K562 (cell line): ENCODE measurements at regions not wholly inside any gene's neighbourhood (a gene's known extent, or its start where the extent isn't known, plus 50 kb on each side); places are given as distances from the start of the nearest gene placed in this dataset.

Source experiments
- ATAC-seq: fragments of 200-7000 bp; cut with Tn5 transposase; 3 replicates; pipeline ENCODE4 v1.9.1; 2020; ENCODE audit warnings: moderate library complexity
- BruUV-seq: library from RNA; stranded (reverse); fragments of 400-500 nt; replicated peaks from 2 replicates; lab custom pipeline; 2021; lab: Mats Ljungman, UMichigan
- CTCF ChIA-PET: fragments of 300-600 bp; formaldehyde crosslinking; extraction: SDS; loops from one replicate; lab custom pipeline; 2021; ENCODE audit warnings: low intra/inter-chr PET ratio; lab: Yijun Ruan, JAX
- POLR2A ChIA-PET: fragments of 300-600, 350-650 bp; sonication (Branson Sonifier 250); formaldehyde crosslinking; extraction: SDS; loops from one replicate; lab custom pipeline; 2021; ENCODE audit warnings: antibody characterized with exemption, inconsistent platforms; lab: Yijun Ruan, JAX
- DNase-seq, 4 experiments: peaks; one replicate each; pipeline versions ENCODE4 v3.0.0 to v3.0.0-alpha.2; 2011 to 2018; ENCODE audit warnings: low spot score in 3 of 4, mixed read lengths in 3 of 4; ENCODE audit errors: extremely low read depth in 1 of 4
- FAIRE-seq: peaks from 2 replicates; lab custom pipeline; 2011; peaks lifted over from hg19 to GRCh38; lab: Jason Lieb, UNC
- H2AFZ ChIP-seq: 2 replicates; pipeline ENCODE4 v1.6.0; 2011; ENCODE audit warnings: low read depth, low read length, control low read depth, inconsistent platforms
- H3K27ac ChIP-seq: fragments of 200-600 bp; 3 replicates; pipeline ENCODE4 v1.8.0; 2011; ENCODE audit warnings: low read depth, mild to moderate bottlenecking, control low read depth, inconsistent platforms, low read length, moderate library complexity, mixed read lengths; ENCODE audit errors: extremely low read depth
- H3K27me3 ChIP-seq, 2 experiments: fragments of 300-600 bp in 1 of 2; 2 replicates in 1 of 2; 3 replicates in 1 of 2; pipeline versions ENCODE4 v1.6.0 to v1.8.0; 2011; ENCODE audit warnings: inconsistent platforms in 2 of 2, low read length in 2 of 2, mild to moderate bottlenecking in 1 of 2, mixed read lengths in 1 of 2, moderate library complexity in 1 of 2; ENCODE audit not compliant: control insufficient read depth in 2 of 2, insufficient read depth in 2 of 2
- H3K36me3 ChIP-seq: fragments of 300-600 bp; 3 replicates; pipeline ENCODE4 v1.8.0; 2011; ENCODE audit warnings: mild to moderate bottlenecking, low read length, inconsistent platforms; ENCODE audit not compliant: control insufficient read depth, insufficient read depth
- H3K4me1 ChIP-seq, 2 experiments: fragments of 200-600 bp in 1 of 2; replicated peaks in 1 of 2; 2 replicates in 1 of 2; 3 replicates in 1 of 2; pipeline versions ENCODE4 v1.5.1 to v1.8.0; 2011; ENCODE audit warnings: inconsistent platforms in 2 of 2, low read length in 2 of 2, mild to moderate bottlenecking in 1 of 2, mixed read lengths in 1 of 2, moderate library complexity in 1 of 2; ENCODE audit not compliant: control insufficient read depth in 2 of 2, insufficient read depth in 2 of 2
- H3K4me2 ChIP-seq: 2 replicates; pipeline ENCODE4 v1.6.1; 2011; ENCODE audit warnings: low read length, control low read depth, inconsistent platforms, mixed read lengths; ENCODE audit not compliant: insufficient read depth
- H3K4me3 ChIP-seq: fragments of 200-600 bp; sonication (generic), shearing (Covaris generic); 2 replicates; pipeline ENCODE4 v1.5.1; 2016; ENCODE audit warnings: control low read depth, inconsistent platforms
- H3K79me2 ChIP-seq: fragments of 200-600 bp; 3 replicates; pipeline ENCODE4 v1.8.0; 2011; ENCODE audit warnings: low read length, inconsistent platforms; ENCODE audit not compliant: control insufficient read depth, insufficient read depth
- H3K9ac ChIP-seq, 2 experiments: 2 replicates each; pipeline versions ENCODE4 v1.6.0 to v1.6.1; 2011; ENCODE audit warnings: low read depth in 2 of 2, low read length in 2 of 2, control low read depth in 1 of 2, inconsistent platforms in 1 of 2, mild to moderate bottlenecking in 1 of 2, mixed read lengths in 1 of 2; ENCODE audit not compliant: insufficient read depth in 1 of 2
- H3K9me1 ChIP-seq: one replicate; pipeline ENCODE4 v1.6.0; 2011; ENCODE audit warnings: inconsistent platforms, mild to moderate bottlenecking, low read length, moderate library complexity; ENCODE audit not compliant: control insufficient read depth, insufficient read depth
- H3K9me3 ChIP-seq: replicated peaks from 2 replicates; pipeline ENCODE4 v1.5.1; 2011; ENCODE audit warnings: low read depth, low read length, inconsistent platforms; ENCODE audit not compliant: control insufficient read depth, insufficient read depth
- H4K20me1 ChIP-seq: replicated peaks from 2 replicates; pipeline ENCODE4 v1.6.1; 2011; ENCODE audit warnings: low read length, inconsistent platforms, mixed read lengths; ENCODE audit not compliant: control insufficient read depth, insufficient read depth
- BCOR ChIP-seq: fragments of 450-650 bp; IDR thresholded peaks from 2 replicates; pipeline ENCODE4 v1.6.1; 2016
- CREM ChIP-seq: IDR thresholded peaks from 2 replicates; pipeline ENCODE4 v1.6.1; 2014; ENCODE audit warnings: antibody characterized with exemption, low read depth
- ERF ChIP-seq: fragments of 450-650 bp; formaldehyde crosslinking; IDR thresholded peaks from 2 replicates; pipeline ENCODE4 v1.4.0; 2020; ENCODE audit warnings: mild to moderate bottlenecking, mixed read lengths
- NCOA2 ChIP-seq, 2 experiments: fragments of 450-650 bp; IDR thresholded peaks; 2 replicates each; pipeline ENCODE4 v1.6.1; 2018; ENCODE audit warnings: mild to moderate bottlenecking in 2 of 2, moderate library complexity in 1 of 2; ENCODE audit not compliant: partially characterized antibody in 2 of 2
- PHF8 ChIP-seq: fragments of 200-600 bp; sonication (generic); IDR thresholded peaks from 2 replicates; pipeline ENCODE4 v1.6.1; 2012; ENCODE audit warnings: mixed run types, mild to moderate bottlenecking, inconsistent platforms, low read length, moderate library complexity, borderline replicate concordance
- POLR2A ChIP-seq: fragments of 450-650 bp; conservative IDR thresholded peaks from 2 replicates; pipeline ENCODE4 v1.6.1; 2016
- POLR3G ChIP-seq: IDR thresholded peaks from 2 replicates; pipeline ENCODE4 v1.6.1; 2011; ENCODE audit not compliant: insufficient read length, insufficient replicate concordance; ENCODE audit errors: extremely low read depth
- SNIP1 ChIP-seq: fragments of 450-650 bp; IDR thresholded peaks from 2 replicates; pipeline ENCODE4 v1.7.1; 2017; ENCODE audit warnings: low read depth, mild to moderate bottlenecking
- TCF7L2 ChIP-seq: fragments of 150-350 bp; IDR thresholded peaks from 2 replicates; pipeline ENCODE4 v1.6.1; 2016; ENCODE audit warnings: low read depth, mild to moderate bottlenecking, low read length, moderate library complexity
- ZNF232 ChIP-seq: sonication (generic); formaldehyde crosslinking; IDR thresholded peaks from 2 replicates; pipeline ENCODE4 v1.8.0; 2022; ENCODE audit warnings: mild to moderate bottlenecking, missing genetic modification reagents
- ZNF398 ChIP-seq: fragments of 250-450 bp; sonication (Bioruptor Pico); IDR thresholded peaks from 2 replicates; pipeline ENCODE4 v1.8.0; 2021; ENCODE audit warnings: moderate library complexity, mild to moderate bottlenecking, inconsistent platforms
- ZNF740 ChIP-seq, 3 experiments: fragments of 200-800 bp in 1 of 3; sonication (Bioruptor generic) in 1 of 3; sonication (generic) in 1 of 3; formaldehyde crosslinking in 1 of 3; IDR thresholded peaks; 2 replicates each; pipeline versions ENCODE4 v1.6.1 to v1.8.0; 2016 to 2022; ENCODE audit warnings: mild to moderate bottlenecking in 2 of 3, missing compliant biosample characterization in 2 of 3, missing genetic modification characterization in 2 of 3, missing genetic modification reagents in 1 of 3
- whole genome bisulfite sequencing: fragments of 100-300 bp; shearing (Covaris generic); methylation state at CpG from one replicate; pipeline ENCODE4 v1.1.6; 2016; ENCODE audit warnings: low coverage, mixed read lengths; ENCODE audit not compliant: insufficient coverage; ENCODE audit errors: missing lambda C conversion rate; 5-methylcytosine and 5-hydroxymethylcytosine counted together
- in situ Hi-C: fragments of 300-500 bp; cut with MboI; formaldehyde crosslinking; loops from 4 replicates; pipeline ENCODE4 v1.15.0; 2018; ENCODE audit warnings: inconsistent platforms, mixed read lengths
- intact Hi-C: fragments of 100-400 bp; cut with micrococcal nuclease; formaldehyde crosslinking; loops from 2 replicates; pipeline ENCODE4 v1.14.2; 2022
- TF ChIP-seq, protein P1 (sequence below), 2 experiments: IDR thresholded peaks; 2 replicates each; pipeline ENCODE4 v1.6.1; 2011; ENCODE audit warnings: borderline replicate concordance in 1 of 2, control low read depth in 1 of 2, low read depth in 1 of 2, low read length in 1 of 2, mild to moderate bottlenecking in 1 of 2, mixed read lengths in 1 of 2, moderate library complexity in 1 of 2; ENCODE audit not compliant: insufficient read depth in 1 of 2, insufficient read length in 1 of 2, poor library complexity in 1 of 2, severe bottlenecking in 1 of 2; ENCODE audit errors: extremely low read depth in 1 of 2

DNA sequence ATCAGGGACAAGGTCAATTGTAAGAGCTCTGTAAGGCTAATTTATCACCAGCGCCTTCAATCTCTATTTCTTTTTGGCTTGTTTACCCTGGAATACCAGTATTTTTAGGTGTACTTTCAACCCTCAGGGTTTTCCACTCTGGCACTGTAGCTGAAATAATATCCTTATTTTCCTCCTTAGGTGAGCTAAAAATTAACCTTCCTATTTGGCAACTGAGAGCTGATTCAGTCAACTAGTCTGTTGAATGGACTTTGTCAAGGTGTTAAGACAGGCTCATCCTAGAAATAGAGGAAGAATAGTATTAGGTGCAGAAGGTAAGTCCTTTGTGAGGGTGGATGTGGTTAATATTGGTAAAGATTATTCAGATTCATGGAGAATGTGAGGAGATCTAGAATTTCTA lies 101.3 kb upstream of the BANK1 start:
- CTCF ChIA-PET, result no interaction called here
- ATAC-seq (no peak), DNase-seq (no peak), FAIRE-seq (no peak)
- no peaks in the 10 kb centered on the region for H3K9me1 ChIP-seq
- TF ChIP-seq POLR2A (no peak), SNIP1 (no peak), CREM (no peak)
- no TSS peak for BruUV-seq
- intact Hi-C loops, result no loop called here
- no peaks in the 10 kb centered on the region for H3K36me3 ChIP-seq
- H3K4me2 ChIP-seq, result no peak overlapping the region
- in situ Hi-C loops, result no loop called here
- H3K27ac ChIP-seq, result no peak overlapping the region
- WGBS, result 0% methylated on average over 1 of the region's 1 CpG
- no peaks in the 10 kb centered on the region for H3K9me3 ChIP-seq
- no peak overlapping the region for H3K4me3 ChIP-seq
- H4K20me1 ChIP-seq, result no peaks in the 10 kb centered on the region
- no peak overlapping the region for H2AFZ ChIP-seq
- no peaks in the 10 kb centered on the region for H3K27me3 ChIP-seq
- POLR2A ChIA-PET, result no interaction called here
- no peaks in the 10 kb centered on the region for H3K4me1 ChIP-seq
- H3K79me2 ChIP-seq, result no peaks in the 10 kb centered on the region
- no peak overlapping the region for H3K9ac ChIP-seq

- 0% methylated on average over 1 of the region's 1 CpG for WGBS
- H3K4me1 ChIP-seq, result no peaks in the 10 kb centered on the region
- DNase-seq (no peak), ATAC-seq (no peak), FAIRE-seq (no peak)
- H3K27me3 ChIP-seq, result no peaks in the 10 kb centered on the region
- intact Hi-C loops (no loop called here), in situ Hi-C loops (no loop called here)
- H3K4me3 ChIP-seq, result no peak overlapping the region
- H3K9me1 ChIP-seq, result no peaks in the 10 kb centered on the region
- no peaks in the 10 kb centered on the region for H3K36me3 ChIP-seq
- no peaks in the 10 kb centered on the region for H3K79me2 ChIP-seq
- no peak overlapping the region for H2AFZ ChIP-seq
- H4K20me1 ChIP-seq, result no peaks in the 10 kb centered on the region
- no peak overlapping the region for H3K4me2 ChIP-seq
- no TSS peak for BruUV-seq
- POLR2A ChIA-PET, result no interaction called here
- CTCF ChIA-PET, result no interaction called here
- H3K9me3 ChIP-seq, result no peaks in the 10 kb centered on the region
- H3K27ac ChIP-seq, result no peak overlapping the region
- H3K9ac ChIP-seq, result no peak overlapping the region
- TF ChIP-seq NCOA2 (IDR thresholded peaks at IDR 0.05; ENCODE audit: partially characterized antibody in 2 of 2) (no peak), TCF7L2 (no peak), PHF8 (no peak), ZNF398 (CRISPR knock-in tag) (no peak), ZNF740 (CRISPR knock-in tag; IDR thresholded peaks at IDR 0.05) (no peak), ZNF740 (tag; IDR thresholded peaks at IDR 0.05) (no peak), POLR3G (no peak), BCOR (no peak), ZNF232 (CRISPR knock-in tag) (no peak), ERF (CRISPR knock-in tag) (no peak)
- TF ChIP-seq, protein P1, sequence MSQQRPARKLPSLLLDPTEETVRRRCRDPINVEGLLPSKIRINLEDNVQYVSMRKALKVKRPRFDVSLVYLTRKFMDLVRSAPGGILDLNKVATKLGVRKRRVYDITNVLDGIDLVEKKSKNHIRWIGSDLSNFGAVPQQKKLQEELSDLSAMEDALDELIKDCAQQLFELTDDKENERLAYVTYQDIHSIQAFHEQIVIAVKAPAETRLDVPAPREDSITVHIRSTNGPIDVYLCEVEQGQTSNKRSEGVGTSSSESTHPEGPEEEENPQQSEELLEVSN (IDR thresholded peaks at IDR 0.05; ENCODE audit: borderline replicate concordance in 1 of 2, extremely low read depth in 1 of 2, insufficient read depth in 1 of 2, insufficient read length in 1 of 2, low read depth in 1 of 2, low read length in 1 of 2, poor library complexity in 1 of 2, severe bottlenecking in 1 of 2), result no peak
Observed at GRCh38 chr4:101685126-101685525, 105.4 kb upstream of the BANK1 start.
